HEK293 (cell line): ENCODE measurements at regions not wholly inside any gene's neighbourhood (a gene's known extent, or its start where the extent isn't known, plus 50 kb on each side); places are given as distances from the start of the nearest gene placed in this dataset.

Experiments
- CTCF ChIA-PET: fragments of 350-600 bp; formaldehyde crosslinking; extraction: SDS; loops from one replicate; lab custom pipeline; 2021; ENCODE audit warnings: antibody characterized with exemption; lab: Yijun Ruan, JAX
- POLR2A ChIA-PET: fragments of 300-600 bp; formaldehyde crosslinking; extraction: SDS; loops from one replicate; lab custom pipeline; 2020; ENCODE audit warnings: antibody characterized with exemption, inconsistent platforms; lab: Yijun Ruan, JAX
- H3K27ac ChIP-seq: fragments of 200-500 bp; sonication (Bioruptor generic); 2 replicates; pipeline ENCODE4 v1.5.1; 2014; ENCODE audit warnings: low read depth, low read length, control low read depth, inconsistent platforms; ENCODE audit errors: extremely low read depth
- H3K36me3 ChIP-seq, 2 experiments: fragments of 200-500 bp in 1 of 2; sonication (Bioruptor generic) in 1 of 2; 1 replicate in 1 of 2; 2 replicates in 1 of 2; pipeline ENCODE4 v1.5.1; 2014 to 2017; ENCODE audit warnings: inconsistent platforms in 2 of 2, low read length in 2 of 2; ENCODE audit not compliant: control insufficient read depth in 2 of 2, insufficient read depth in 1 of 2
- H3K4me1 ChIP-seq: fragments of 200-500 bp; sonication (Bioruptor generic); 2 replicates; pipeline ENCODE4 v1.5.1; 2014; ENCODE audit warnings: mild to moderate bottlenecking, low read length, inconsistent platforms; ENCODE audit not compliant: control insufficient read depth, insufficient read depth
- H3K4me3 ChIP-seq: 2 replicates; pipeline ENCODE4 v1.5.1; 2011; ENCODE audit warnings: low read depth, mild to moderate bottlenecking, control low read depth, low read length, moderate library complexity
- H3K9me3 ChIP-seq: fragments of 200-500 bp; sonication (Bioruptor generic); 2 replicates; pipeline ENCODE4 v1.5.1; 2014; ENCODE audit warnings: low read depth, low read length, inconsistent platforms; ENCODE audit not compliant: control insufficient read depth, insufficient read depth
- GFI1B ChIP-seq: fragments of 450-650 bp; formaldehyde crosslinking; IDR thresholded peaks from 2 replicates; pipeline ENCODE4 v1.5.1; 2016; ENCODE audit warnings: missing biosample characterization, missing genetic modification characterization
- OSR2 ChIP-seq: fragments of 450-650 bp; formaldehyde crosslinking; IDR thresholded peaks from 2 replicates; pipeline ENCODE4 v1.5.1; 2016; ENCODE audit warnings: missing biosample characterization, missing genetic modification characterization
- ZBTB26 ChIP-seq: fragments of 450-650 bp; formaldehyde crosslinking; optimal IDR thresholded peaks from 2 replicates; pipeline ENCODE3; 2016; ENCODE audit warnings: missing biosample characterization, mild to moderate bottlenecking, missing genetic modification characterization
- ZBTB7A ChIP-seq: fragments of 450-650 bp; formaldehyde crosslinking; IDR thresholded peaks from 2 replicates; pipeline ENCODE4 v1.5.1; 2016; ENCODE audit warnings: low read depth, missing biosample characterization, missing genetic modification characterization
- ZBTB8A ChIP-seq: fragments of 450-650 bp; formaldehyde crosslinking; IDR thresholded peaks from 2 replicates; pipeline ENCODE4 v1.5.1; 2016; ENCODE audit warnings: missing biosample characterization, missing genetic modification characterization
- ZIC2 ChIP-seq: fragments of 450-650 bp; formaldehyde crosslinking; IDR thresholded peaks from 2 replicates; pipeline ENCODE4 v1.5.1; 2016; ENCODE audit warnings: missing biosample characterization, missing genetic modification characterization
- ZNF114 ChIP-seq: fragments of 450-650 bp; formaldehyde crosslinking; IDR thresholded peaks from 2 replicates; pipeline ENCODE4 v1.5.0; 2017; ENCODE audit warnings: missing biosample characterization, missing genetic modification characterization
- ZNF133 ChIP-seq: fragments of 450-650 bp; formaldehyde crosslinking; IDR thresholded peaks from 2 replicates; pipeline ENCODE4 v1.5.1; 2016; ENCODE audit warnings: missing biosample characterization, missing genetic modification characterization
- ZNF169 ChIP-seq: fragments of 450-650 bp; formaldehyde crosslinking; IDR thresholded peaks from 2 replicates; pipeline ENCODE4 v1.5.1; 2016; ENCODE audit warnings: missing biosample characterization, missing genetic modification characterization
- ZNF2 ChIP-seq: fragments of 450-650 bp; formaldehyde crosslinking; IDR thresholded peaks from 2 replicates; pipeline ENCODE4 v1.5.1; 2016; ENCODE audit warnings: missing biosample characterization, missing genetic modification characterization
- ZNF223 ChIP-seq: fragments of 450-650 bp; formaldehyde crosslinking; IDR thresholded peaks from 2 replicates; pipeline ENCODE4 v1.5.1; 2016; ENCODE audit warnings: missing biosample characterization, missing genetic modification characterization
- ZNF24 ChIP-seq: fragments of 450-650 bp; formaldehyde crosslinking; IDR thresholded peaks from 2 replicates; pipeline ENCODE4 v1.5.1; 2016; ENCODE audit warnings: missing biosample characterization, missing genetic modification characterization
- ZNF292 ChIP-seq: fragments of 450-650 bp; formaldehyde crosslinking; IDR thresholded peaks from 2 replicates; pipeline ENCODE4 v1.5.1; 2016; ENCODE audit warnings: low read depth, missing biosample characterization, missing genetic modification characterization, borderline replicate concordance
- ZNF394 ChIP-seq: fragments of 450-650 bp; formaldehyde crosslinking; IDR thresholded peaks from 2 replicates; pipeline ENCODE4 v1.5.1; 2016; ENCODE audit warnings: missing biosample characterization, missing genetic modification characterization, mild to moderate bottlenecking, moderate library complexity, borderline replicate concordance
- ZNF416 ChIP-seq: fragments of 450-650 bp; formaldehyde crosslinking; IDR thresholded peaks from 2 replicates; pipeline ENCODE4 v1.5.1; 2016; ENCODE audit warnings: missing biosample characterization, missing genetic modification characterization
- ZNF544 ChIP-seq: fragments of 450-650 bp; formaldehyde crosslinking; IDR thresholded peaks from 2 replicates; pipeline ENCODE4 v1.5.0; 2017; ENCODE audit warnings: missing biosample characterization, missing genetic modification characterization
- ZNF560 ChIP-seq: fragments of 450-650 bp; formaldehyde crosslinking; IDR thresholded peaks from 2 replicates; pipeline ENCODE4 v1.5.1; 2017; ENCODE audit warnings: missing biosample characterization, missing genetic modification characterization, borderline replicate concordance
- ZNF561 ChIP-seq: fragments of 450-650 bp; IDR thresholded peaks from 2 replicates; pipeline ENCODE4 v1.5.1; 2018; ENCODE audit warnings: missing biosample characterization, missing genetic modification characterization, borderline replicate concordance
- ZNF600 ChIP-seq: fragments of 450-650 bp; formaldehyde crosslinking; IDR thresholded peaks from 2 replicates; pipeline ENCODE4 v1.5.1; 2016; ENCODE audit warnings: missing biosample characterization, missing genetic modification characterization
- ZNF610 ChIP-seq: fragments of 450-650 bp; formaldehyde crosslinking; IDR thresholded peaks from 2 replicates; pipeline ENCODE4 v1.5.1; 2016; ENCODE audit warnings: missing biosample characterization, missing genetic modification characterization, borderline replicate concordance
- ZNF621 ChIP-seq: fragments of 450-650 bp; formaldehyde crosslinking; IDR thresholded peaks from 2 replicates; pipeline ENCODE4 v1.5.1; 2017; ENCODE audit warnings: missing biosample characterization, missing genetic modification characterization
- ZNF623 ChIP-seq: fragments of 450-650 bp; formaldehyde crosslinking; IDR thresholded peaks from 2 replicates; pipeline ENCODE4 v1.5.1; 2016; ENCODE audit warnings: missing biosample characterization, missing genetic modification characterization
- ZNF624 ChIP-seq: fragments of 450-650 bp; formaldehyde crosslinking; IDR thresholded peaks from 2 replicates; pipeline ENCODE4 v1.5.1; 2017; ENCODE audit warnings: missing biosample characterization, missing genetic modification characterization
- ZNF664 ChIP-seq: fragments of 450-650 bp; formaldehyde crosslinking; IDR thresholded peaks from 2 replicates; pipeline ENCODE4 v1.5.1; 2016; ENCODE audit warnings: missing biosample characterization, missing genetic modification characterization
- ZNF776 ChIP-seq: fragments of 450-650 bp; formaldehyde crosslinking; IDR thresholded peaks from 2 replicates; pipeline ENCODE4 v1.5.0; 2017; ENCODE audit warnings: missing biosample characterization, missing genetic modification characterization, borderline replicate concordance
- ZSCAN5A ChIP-seq: fragments of 450-650 bp; formaldehyde crosslinking; IDR thresholded peaks from 2 replicates; pipeline ENCODE4 v1.5.1; 2016; ENCODE audit warnings: missing biosample characterization, missing genetic modification characterization
- TF ChIP-seq, protein P1 (sequence below): fragments of 450-650 bp; formaldehyde crosslinking; IDR thresholded peaks from 2 replicates; pipeline ENCODE4 v1.5.1; 2016; ENCODE audit warnings: missing biosample characterization, missing genetic modification characterization
- TF ChIP-seq, protein P2 (sequence below): fragments of 450-650 bp; formaldehyde crosslinking; conservative IDR thresholded peaks from 2 replicates; pipeline ENCODE4 v1.5.1; 2016; ENCODE audit warnings: low read depth, missing biosample characterization, missing genetic modification characterization
- TF ChIP-seq, protein P3 (sequence below): fragments of 450-650 bp; formaldehyde crosslinking; IDR thresholded peaks from 2 replicates; pipeline ENCODE4 v1.5.1; 2017; ENCODE audit warnings: missing biosample characterization, mild to moderate bottlenecking, missing genetic modification characterization, moderate library complexity
- TF ChIP-seq, protein P4 (sequence below): fragments of 450-650 bp; formaldehyde crosslinking; IDR thresholded peaks from 2 replicates; pipeline ENCODE4 v1.5.1; 2016; ENCODE audit warnings: missing biosample characterization, missing genetic modification characterization, borderline replicate concordance

DNA sequence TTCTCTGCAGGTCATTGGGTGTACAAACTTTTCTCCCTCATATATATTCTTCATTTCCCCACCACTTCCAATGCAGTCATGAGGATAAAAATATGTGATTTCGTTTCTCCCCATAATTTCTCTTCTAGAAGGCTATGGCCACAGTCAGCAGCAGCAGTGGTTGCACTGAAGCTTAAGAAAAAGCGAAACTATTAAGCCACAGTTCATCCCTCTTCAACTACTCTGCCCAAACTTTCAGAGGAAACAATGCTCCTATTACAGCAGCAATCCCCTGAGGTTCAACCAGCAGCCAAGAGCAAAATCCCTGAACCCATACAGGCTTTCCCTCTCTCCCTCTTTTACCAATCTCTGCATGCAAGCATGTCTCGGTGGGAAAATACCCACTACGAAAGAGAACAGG lies 298.6 kb downstream of the DHX15 start:
- ChIA-PET POLR2A (no interaction called here), CTCF (no interaction called here)

GRCh38 chr4:24282446-24282845 lies 301.9 kb downstream of the DHX15 start:
- Histone ChIP-seq H3K9me3 (no peaks in the 10 kb centered on the region), H3K36me3 (no peaks in the 10 kb centered on the region), H3K4me3 (no peak overlapping the region), H3K4me1 (no peaks in the 10 kb centered on the region), H3K27ac (no peak overlapping the region)
- TF ChIP-seq ZNF623 (tag by site-specific recombination) (no peak), ZNF2 (tag by site-specific recombination) (no peak), ZNF292 (tag by site-specific recombination) (no peak), ZNF133 (tag by site-specific recombination) (no peak), ZBTB8A (no peak), ZNF114 (no peak), ZNF561 (tag by site-specific recombination) (no peak), ZNF776 (tag by site-specific recombination) (no peak), ZSCAN5A (tag by site-specific recombination) (no peak), ZNF664 (no peak)
- TF ChIP-seq, protein P1, sequence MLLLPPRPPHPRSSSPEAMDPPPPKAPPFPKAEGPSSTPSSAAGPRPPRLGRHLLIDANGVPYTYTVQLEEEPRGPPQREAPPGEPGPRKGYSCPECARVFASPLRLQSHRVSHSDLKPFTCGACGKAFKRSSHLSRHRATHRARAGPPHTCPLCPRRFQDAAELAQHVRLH (tag by site-specific recombination), result no peak
- ChIA-PET POLR2A (no interaction called here), CTCF (no interaction called here)

More for the DNA sequence above, 298.6 kb downstream of the DHX15 start:
- Histone ChIP-seq H3K4me3 (no peak overlapping the region), H3K27ac (no peak overlapping the region), H3K36me3 (no peaks in the 10 kb centered on the region), H3K4me1 (no peaks in the 10 kb centered on the region), H3K9me3 (no peaks in the 10 kb centered on the region)
- TF ChIP-seq ZNF416 (tag by site-specific recombination), result no peak
- TF ChIP-seq, protein P2, sequence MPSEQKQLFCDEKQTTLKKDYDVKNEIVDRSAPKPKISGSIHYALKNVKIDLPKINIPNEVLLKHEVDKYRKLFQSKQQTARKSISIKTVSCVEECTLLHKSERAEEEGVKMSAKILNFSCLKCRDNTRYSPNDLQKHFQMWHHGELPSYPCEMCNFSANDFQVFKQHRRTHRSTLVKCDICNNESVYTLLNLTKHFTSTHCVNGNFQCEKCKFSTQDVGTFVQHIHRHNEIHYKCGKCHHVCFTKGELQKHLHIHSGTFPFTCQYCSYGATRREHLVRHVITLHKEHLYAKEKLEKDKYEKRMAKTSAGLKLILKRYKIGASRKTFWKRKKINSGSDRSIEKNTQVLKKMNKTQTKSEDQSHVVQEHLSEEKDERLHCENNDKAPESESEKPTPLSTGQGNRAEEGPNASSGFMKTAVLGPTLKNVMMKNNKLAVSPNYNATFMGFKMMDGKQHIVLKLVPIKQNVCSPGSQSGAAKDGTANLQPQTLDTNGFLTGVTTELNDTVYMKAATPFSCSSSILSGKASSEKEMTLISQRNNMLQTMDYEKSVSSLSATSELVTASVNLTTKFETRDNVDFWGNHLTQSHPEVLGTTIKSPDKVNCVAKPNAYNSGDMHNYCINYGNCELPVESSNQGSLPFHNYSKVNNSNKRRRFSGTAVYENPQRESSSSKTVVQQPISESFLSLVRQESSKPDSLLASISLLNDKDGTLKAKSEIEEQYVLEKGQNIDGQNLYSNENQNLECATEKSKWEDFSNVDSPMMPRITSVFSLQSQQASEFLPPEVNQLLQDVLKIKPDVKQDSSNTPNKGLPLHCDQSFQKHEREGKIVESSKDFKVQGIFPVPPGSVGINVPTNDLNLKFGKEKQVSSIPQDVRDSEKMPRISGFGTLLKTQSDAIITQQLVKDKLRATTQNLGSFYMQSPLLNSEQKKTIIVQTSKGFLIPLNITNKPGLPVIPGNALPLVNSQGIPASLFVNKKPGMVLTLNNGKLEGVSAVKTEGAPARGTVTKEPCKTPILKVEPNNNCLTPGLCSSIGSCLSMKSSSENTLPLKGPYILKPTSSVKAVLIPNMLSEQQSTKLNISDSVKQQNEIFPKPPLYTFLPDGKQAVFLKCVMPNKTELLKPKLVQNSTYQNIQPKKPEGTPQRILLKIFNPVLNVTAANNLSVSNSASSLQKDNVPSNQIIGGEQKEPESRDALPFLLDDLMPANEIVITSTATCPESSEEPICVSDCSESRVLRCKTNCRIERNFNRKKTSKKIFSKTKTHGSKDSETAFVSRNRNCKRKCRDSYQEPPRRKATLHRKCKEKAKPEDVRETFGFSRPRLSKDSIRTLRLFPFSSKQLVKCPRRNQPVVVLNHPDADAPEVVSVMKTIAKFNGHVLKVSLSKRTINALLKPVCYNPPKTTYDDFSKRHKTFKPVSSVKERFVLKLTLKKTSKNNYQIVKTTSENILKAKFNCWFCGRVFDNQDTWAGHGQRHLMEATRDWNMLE, result no peak
- TF ChIP-seq ZNF169, result no peak
- no peak for TF ChIP-seq ZBTB7A
- TF ChIP-seq GFI1B (tag by site-specific recombination), result no peak
- TF ChIP-seq ZNF610 (tag by site-specific recombination), result no peak
- no peak for TF ChIP-seq ZNF394 (tag by site-specific recombination)
- no peak for TF ChIP-seq ZNF560 (tag by site-specific recombination)
- TF ChIP-seq ZNF600 (tag by site-specific recombination), result no peak
- TF ChIP-seq, protein P3, sequence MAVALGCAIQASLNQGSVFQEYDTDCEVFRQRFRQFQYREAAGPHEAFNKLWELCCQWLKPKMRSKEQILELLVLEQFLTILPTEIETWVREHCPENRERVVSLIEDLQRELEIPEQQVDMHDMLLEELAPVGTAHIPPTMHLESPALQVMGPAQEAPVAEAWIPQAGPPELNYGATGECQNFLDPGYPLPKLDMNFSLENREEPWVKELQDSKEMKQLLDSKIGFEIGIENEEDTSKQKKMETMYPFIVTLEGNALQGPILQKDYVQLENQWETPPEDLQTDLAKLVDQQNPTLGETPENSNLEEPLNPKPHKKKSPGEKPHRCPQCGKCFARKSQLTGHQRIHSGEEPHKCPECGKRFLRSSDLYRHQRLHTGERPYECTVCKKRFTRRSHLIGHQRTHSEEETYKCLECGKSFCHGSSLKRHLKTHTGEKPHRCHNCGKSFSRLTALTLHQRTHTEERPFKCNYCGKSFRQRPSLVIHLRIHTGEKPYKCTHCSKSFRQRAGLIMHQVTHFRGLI (tag by site-specific recombination), result no peak
- no peak for TF ChIP-seq ZNF544 (tag by site-specific recombination)
- no peak for TF ChIP-seq ZNF223 (tag by site-specific recombination)
- TF ChIP-seq, protein P4, sequence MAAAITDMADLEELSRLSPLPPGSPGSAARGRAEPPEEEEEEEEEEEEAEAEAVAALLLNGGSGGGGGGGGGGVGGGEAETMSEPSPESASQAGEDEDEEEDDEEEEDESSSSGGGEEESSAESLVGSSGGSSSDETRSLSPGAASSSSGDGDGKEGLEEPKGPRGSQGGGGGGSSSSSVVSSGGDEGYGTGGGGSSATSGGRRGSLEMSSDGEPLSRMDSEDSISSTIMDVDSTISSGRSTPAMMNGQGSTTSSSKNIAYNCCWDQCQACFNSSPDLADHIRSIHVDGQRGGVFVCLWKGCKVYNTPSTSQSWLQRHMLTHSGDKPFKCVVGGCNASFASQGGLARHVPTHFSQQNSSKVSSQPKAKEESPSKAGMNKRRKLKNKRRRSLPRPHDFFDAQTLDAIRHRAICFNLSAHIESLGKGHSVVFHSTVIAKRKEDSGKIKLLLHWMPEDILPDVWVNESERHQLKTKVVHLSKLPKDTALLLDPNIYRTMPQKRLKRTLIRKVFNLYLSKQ (tag by site-specific recombination), result no peak
- TF ChIP-seq ZNF621, result no peak
- no peak for TF ChIP-seq OSR2 (tag by site-specific recombination)
- no peak for TF ChIP-seq ZIC2 (tag by site-specific recombination)
- TF ChIP-seq ZNF24 (tag by site-specific recombination), result no peak
- TF ChIP-seq ZNF624, result no peak
- no peak for TF ChIP-seq ZBTB26 (tag by site-specific recombination)
